ENCODE measurements at regions not wholly inside any gene's neighbourhood (a gene's known extent, or its start where the extent isn't known, plus 50 kb on each side); places are given as distances from the start of the nearest gene placed in this dataset.

GRCh38 chr3:18618723-18619122 is 193.6 kb upstream of the SATB1 start:
- DNase-seq (ENCODE audit: low spot score), result no peak
- in situ Hi-C loops (cut with MboI; ENCODE audit: low pct_unique_long_range_greater_than_20kb, low sequenced_read_pairs, unreplicated experiment), result no loop called here
- no peak for TF ChIP-seq CTCF (IDR thresholded peaks at IDR 0.05; ENCODE audit: extremely low read depth, insufficient read depth, missing control alignments)

GRCh38 chr3:18611991-18612390 is 186.9 kb upstream of the SATB1 start:
- DNase-seq (ENCODE audit: low spot score), result no peak
- TF ChIP-seq CTCF (IDR thresholded peaks at IDR 0.05; ENCODE audit: extremely low read depth, insufficient read depth, missing control alignments), result no peak
- in situ Hi-C loops (cut with MboI; ENCODE audit: low pct_unique_long_range_greater_than_20kb, low sequenced_read_pairs, unreplicated experiment), result no loop called here

- in situ Hi-C loops (cut with MboI; ENCODE audit: low pct_unique_long_range_greater_than_20kb, low sequenced_read_pairs, unreplicated experiment), result no loop called here
- no peak for TF ChIP-seq CTCF (IDR thresholded peaks at IDR 0.05; ENCODE audit: extremely low read depth, insufficient read depth, missing control alignments)
- no peak for DNase-seq (ENCODE audit: low spot score)
These were observed 184.0 kb upstream of the SATB1 start for GRCh38 chr3:18609187-18609586.

- DNase-seq (ENCODE audit: low spot score), result no peak
- in situ Hi-C loops (cut with MboI; ENCODE audit: low pct_unique_long_range_greater_than_20kb, low sequenced_read_pairs, unreplicated experiment), result no loop called here
- TF ChIP-seq CTCF (IDR thresholded peaks at IDR 0.05; ENCODE audit: extremely low read depth, insufficient read depth, missing control alignments), result no peak
These were observed 172.8 kb upstream of the SATB1 start for GRCh38 chr3:18597919-18598318.

GRCh38 chr3:18593231-18593630 is 168.1 kb upstream of the SATB1 start:
- in situ Hi-C loops (cut with MboI; ENCODE audit: low pct_unique_long_range_greater_than_20kb, low sequenced_read_pairs, unreplicated experiment), result no loop called here
- no peak for TF ChIP-seq CTCF (IDR thresholded peaks at IDR 0.05; ENCODE audit: extremely low read depth, insufficient read depth, missing control alignments)
- DNase-seq (ENCODE audit: low spot score), result no peak

GRCh38 chr3:18591120-18591519 is 166.0 kb upstream of the SATB1 start:
- in situ Hi-C loops (cut with MboI; ENCODE audit: low pct_unique_long_range_greater_than_20kb, low sequenced_read_pairs, unreplicated experiment), result no loop called here
- no peak for TF ChIP-seq CTCF (IDR thresholded peaks at IDR 0.05; ENCODE audit: extremely low read depth, insufficient read depth, missing control alignments)
- no peak for DNase-seq (ENCODE audit: low spot score)

GRCh38 chr3:18586076-18586475 is 160.9 kb upstream of the SATB1 start:
- DNase-seq (ENCODE audit: low spot score), result no peak
- TF ChIP-seq CTCF (IDR thresholded peaks at IDR 0.05; ENCODE audit: extremely low read depth, insufficient read depth, missing control alignments), result no peak
- in situ Hi-C loops (cut with MboI; ENCODE audit: low pct_unique_long_range_greater_than_20kb, low sequenced_read_pairs, unreplicated experiment), result no loop called here

Data from GM13977 (cell line).